ENCODE measurements at regions not wholly inside any gene's neighbourhood (a gene's known extent, or its start where the extent isn't known, plus 50 kb on each side); places are given as distances from the start of the nearest gene placed in this dataset.
"Not testable (repeated sequence)": the region's sequence is repeated elsewhere in the genome, so short reads cannot be mapped to it uniquely, and the experiment has no call there.

DNA sequence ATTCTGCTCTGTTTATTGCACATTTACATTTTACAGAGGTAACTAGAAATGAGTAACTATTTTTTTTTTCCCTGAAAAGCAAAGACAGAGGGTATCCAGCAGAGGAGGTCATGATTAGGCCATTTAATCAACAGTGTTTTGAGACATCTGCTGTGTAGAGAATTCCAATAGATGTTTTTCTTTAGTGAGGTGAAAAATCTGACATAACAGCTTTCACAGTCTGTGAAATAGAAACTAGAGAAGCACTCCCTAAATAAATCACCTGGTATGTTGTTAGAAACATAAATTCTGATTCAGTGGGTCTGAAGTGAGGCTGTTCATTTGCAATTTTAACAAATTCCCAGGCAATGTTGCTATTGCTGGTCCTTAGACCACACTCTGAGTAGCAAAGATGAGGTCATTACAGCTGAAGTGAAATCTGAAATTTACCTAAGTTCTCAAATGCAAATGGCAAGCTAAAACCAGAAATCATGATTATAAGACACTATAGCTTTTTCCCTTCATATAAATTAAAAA, 329.2 kb upstream of the LRRC3B start:
- no peak overlapping the region for H3K4me3 ChIP-seq (ENCODE audit: low read depth, low read length)
- H3K36me3 ChIP-seq (ENCODE audit: control insufficient read depth, insufficient read depth, low read length), result no peaks in the 10 kb centered on the region
- no peaks in the 10 kb centered on the region for H3K4me1 ChIP-seq
- H3K27ac ChIP-seq, result no peak overlapping the region
- H2AFZ ChIP-seq, result no peak overlapping the region
- H3K79me2 ChIP-seq, result no peaks in the 10 kb centered on the region
- H3K9me3 ChIP-seq (ENCODE audit: control insufficient read depth, low read length), result no peaks in the 10 kb centered on the region
- H3K27me3 ChIP-seq (ENCODE audit: control insufficient read depth, insufficient read depth, low read length), result no peaks in the 10 kb centered on the region
- H3K9ac ChIP-seq, result no peak overlapping the region
- H3K4me2 ChIP-seq (ENCODE audit: low read length), result no peak overlapping the region
- no peak for TF ChIP-seq CTCF (IDR thresholded peaks at IDR 0.05)

- Histone ChIP-seq H3K4me2 (ENCODE audit: low read length) (no peak overlapping the region), H3K9ac (no peak overlapping the region), H3K27me3 (ENCODE audit: control insufficient read depth, insufficient read depth, low read length) (no peaks in the 10 kb centered on the region), H3K79me2 (no peaks in the 10 kb centered on the region), H3K27ac (no peak overlapping the region), H3K4me3 (ENCODE audit: low read depth, low read length) (no peak overlapping the region), H2AFZ (no peak overlapping the region), H3K9me3 (ENCODE audit: control insufficient read depth, low read length) (no peaks in the 10 kb centered on the region), H3K36me3 (ENCODE audit: control insufficient read depth, insufficient read depth, low read length) (no peaks in the 10 kb centered on the region), H3K4me1 (no peaks in the 10 kb centered on the region)
- TF ChIP-seq CTCF (IDR thresholded peaks at IDR 0.05), result no peak
These were observed 315.4 kb upstream of the LRRC3B start for GRCh38 chr3:26307192-26307591.

DNA sequence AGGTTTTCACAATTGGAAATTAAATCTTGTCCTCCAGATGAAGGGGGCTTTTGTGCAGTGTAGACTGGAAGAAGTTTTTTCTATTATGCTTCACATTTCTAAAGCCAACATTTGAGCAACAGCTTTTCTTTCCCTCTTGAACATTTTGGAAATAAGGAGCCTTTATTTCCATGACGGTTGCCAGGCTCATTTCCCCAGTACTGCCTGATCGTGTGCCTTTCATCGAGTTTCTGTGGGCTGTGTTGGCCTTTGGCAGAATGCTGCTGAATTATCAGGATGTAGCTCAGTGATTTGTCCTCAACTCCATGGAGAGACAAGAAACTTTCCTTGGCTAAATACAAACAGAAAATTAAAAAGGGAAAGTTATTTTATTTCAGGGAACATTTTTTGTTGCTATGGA, 314.8 kb upstream of the LRRC3B start:
- H3K36me3 ChIP-seq (ENCODE audit: control insufficient read depth, insufficient read depth, low read length), result no peaks in the 10 kb centered on the region
- H3K27ac ChIP-seq, result no peak overlapping the region
- no peak for TF ChIP-seq CTCF (IDR thresholded peaks at IDR 0.05)
- no peak overlapping the region for H3K4me3 ChIP-seq (ENCODE audit: low read depth, low read length)
- H3K9ac ChIP-seq, result no peak overlapping the region
- no peaks in the 10 kb centered on the region for H3K9me3 ChIP-seq (ENCODE audit: control insufficient read depth, low read length)
- no peaks in the 10 kb centered on the region for H3K4me1 ChIP-seq
- H3K79me2 ChIP-seq, result no peaks in the 10 kb centered on the region
- no peaks in the 10 kb centered on the region for H3K27me3 ChIP-seq (ENCODE audit: control insufficient read depth, insufficient read depth, low read length)
- no peak overlapping the region for H3K4me2 ChIP-seq (ENCODE audit: low read length)
- no peak overlapping the region for H2AFZ ChIP-seq

GRCh38 chr3:26308454-26308853, 314.1 kb upstream of the LRRC3B start:
- TF ChIP-seq CTCF (IDR thresholded peaks at IDR 0.05), result no peak
- H3K36me3 ChIP-seq (ENCODE audit: control insufficient read depth, insufficient read depth, low read length), result no peaks in the 10 kb centered on the region
- H3K79me2 ChIP-seq, result no peaks in the 10 kb centered on the region
- no peak overlapping the region for H3K4me3 ChIP-seq (ENCODE audit: low read depth, low read length)
- H3K27ac ChIP-seq, result no peak overlapping the region
- H3K9me3 ChIP-seq (ENCODE audit: control insufficient read depth, low read length), result no peaks in the 10 kb centered on the region
- no peaks in the 10 kb centered on the region for H3K27me3 ChIP-seq (ENCODE audit: control insufficient read depth, insufficient read depth, low read length)
- H3K9ac ChIP-seq, result no peak overlapping the region
- H2AFZ ChIP-seq, result no peak overlapping the region
- H3K4me1 ChIP-seq, result no peaks in the 10 kb centered on the region
- no peak overlapping the region for H3K4me2 ChIP-seq (ENCODE audit: low read length)

DNA sequence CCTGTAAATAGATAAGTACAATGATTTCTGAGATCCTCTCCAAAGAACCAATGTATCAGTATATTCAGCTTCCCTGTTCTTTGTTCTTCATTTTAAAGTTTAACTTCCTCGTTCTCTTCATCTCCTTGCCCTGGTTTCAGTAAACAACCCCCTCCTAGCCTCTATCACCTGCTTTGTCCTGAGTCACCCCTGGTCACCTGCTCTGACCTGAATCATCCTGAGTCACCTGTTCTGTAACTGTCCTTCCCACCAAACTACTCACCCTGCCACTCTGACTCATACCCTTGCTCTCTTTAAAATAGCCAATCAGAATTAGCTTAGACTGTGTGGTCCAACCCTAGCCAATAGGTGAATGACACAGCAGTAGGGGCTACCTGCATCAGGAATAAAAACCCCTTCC, 313.0 kb upstream of the LRRC3B start:
- not testable (repeated sequence) for H2AFZ ChIP-seq; H3K36me3 ChIP-seq (ENCODE audit: control insufficient read depth, insufficient read depth, low read length); H3K4me3 ChIP-seq (ENCODE audit: low read depth, low read length); H3K9me3 ChIP-seq (ENCODE audit: control insufficient read depth, low read length); H3K27me3 ChIP-seq (ENCODE audit: control insufficient read depth, insufficient read depth, low read length); H3K79me2 ChIP-seq; H3K27ac ChIP-seq; H3K4me2 ChIP-seq (ENCODE audit: low read length); H3K9ac ChIP-seq; H3K4me1 ChIP-seq

Measured in parathyroid adenoma (tissue), 2 donors.